ENCODE measurements at regions not wholly inside any gene's neighbourhood (a gene's known extent, or its start where the extent isn't known, plus 50 kb on each side); places are given as distances from the start of the nearest gene placed in this dataset.

- TF ChIP-seq MAX (IDR thresholded peaks at IDR 0.05) (no peak), EP300 (IDR thresholded peaks at IDR 0.05; ENCODE audit: borderline replicate concordance) (no peak), REST (IDR thresholded peaks at IDR 0.05; ENCODE audit: low read depth) (no peak), CREB1 (IDR thresholded peaks at IDR 0.05; ENCODE audit: low read depth) (no peak), FOXM1 (IDR thresholded peaks at IDR 0.05; ENCODE audit: borderline replicate concordance, low read depth) (no peak)
Observed at GRCh38 chr5:106080535-106080934, 1590.2 kb downstream of the EFNA5 start.
